CD14-positive monocyte (primary cell): ENCODE measurements at regions not wholly inside any gene's neighbourhood (a gene's known extent, or its start where the extent isn't known, plus 50 kb on each side); places are given as distances from the start of the nearest gene placed in this dataset.

Source experiments
- DNase-seq, 3 donors: peaks; one replicate each; pipeline ENCODE4 v3.0.0-alpha.2; 2011 to 2022
- H2AFZ ChIP-seq: 2 replicates; pipeline ENCODE4 v1.6.0; 2012; ENCODE audit warnings: mild to moderate bottlenecking, low read depth, low read length, inconsistent platforms; ENCODE audit not compliant: insufficient read depth, poor library complexity, severe bottlenecking
- H3K27ac ChIP-seq, 2 donors: 1 replicate in 1 of 2; 2 replicates in 1 of 2; pipeline ENCODE4 v1.5.1; 2012 to 2013; ENCODE audit warnings: low read length in 2 of 2, control low read depth in 1 of 2, inconsistent platforms in 1 of 2, low read depth in 1 of 2, mild to moderate bottlenecking in 1 of 2
- H3K27me3 ChIP-seq, 2 donors: one replicate each; pipeline versions ENCODE4 v1.6.0 to v1.6.1; 2011 to 2013; ENCODE audit warnings: low read length in 2 of 2; ENCODE audit not compliant: control insufficient read depth in 2 of 2, insufficient read depth in 2 of 2
- H3K36me3 ChIP-seq, 2 donors: replicated peaks in 1 of 2; 1 replicate in 1 of 2; 2 replicates in 1 of 2; pipeline versions ENCODE4 v1.5.1 to v1.6.1; 2012 to 2013; ENCODE audit warnings: low read length in 2 of 2, control low read depth in 1 of 2, inconsistent platforms in 1 of 2, mild to moderate bottlenecking in 1 of 2; ENCODE audit not compliant: insufficient read depth in 2 of 2, control insufficient read depth in 1 of 2
- H3K4me1 ChIP-seq, 2 donors: 1 replicate in 1 of 2; 2 replicates in 1 of 2; pipeline versions ENCODE4 v1.5.1 to v1.6.1; 2012 to 2013; ENCODE audit warnings: low read length in 2 of 2, control low read depth in 1 of 2, inconsistent platforms in 1 of 2, mild to moderate bottlenecking in 1 of 2, moderate library complexity in 1 of 2; ENCODE audit not compliant: insufficient read depth in 2 of 2, control insufficient read depth in 1 of 2
- H3K4me2 ChIP-seq: replicated peaks from 2 replicates; pipeline ENCODE3; 2012; ENCODE audit warnings: low read length, moderate library complexity, mild to moderate bottlenecking; ENCODE audit not compliant: poor library complexity, severe bottlenecking; ENCODE audit errors: extremely low read depth
- H3K4me3 ChIP-seq, 3 experiments: fragments of 200-600 bp in 1 of 3; sonication (generic) in 1 of 3; replicated peaks in 1 of 3; 1 replicate in 2 of 3; 2 replicates in 1 of 3; pipeline ENCODE4 v1.5.1; 2011 to 2013; ENCODE audit warnings: low read length in 3 of 3, mild to moderate bottlenecking in 3 of 3, control low read depth in 2 of 3, low read depth in 2 of 3, inconsistent platforms in 1 of 3, moderate library complexity in 1 of 3
- H3K79me2 ChIP-seq: 2 replicates; pipeline ENCODE4 v1.6.0; 2012; ENCODE audit warnings: mild to moderate bottlenecking, control low read depth, inconsistent platforms, low read length, moderate library complexity; ENCODE audit not compliant: insufficient read depth
- H3K9ac ChIP-seq: 2 replicates; pipeline ENCODE4 v1.6.0; 2017; ENCODE audit warnings: low read length, mild to moderate bottlenecking; ENCODE audit not compliant: insufficient read depth, poor library complexity, severe bottlenecking
- H3K9me3 ChIP-seq, 2 donors: replicated peaks in 1 of 2; 1 replicate in 1 of 2; 2 replicates in 1 of 2; pipeline versions ENCODE4 v1.5.1 to v1.6.1; 2012 to 2013; ENCODE audit warnings: low read length in 2 of 2, control low read depth in 1 of 2; ENCODE audit not compliant: control insufficient read depth in 1 of 2, insufficient read depth in 1 of 2
- H4K20me1 ChIP-seq: 2 replicates; pipeline ENCODE4 v1.6.0; 2012; ENCODE audit warnings: mild to moderate bottlenecking, low read length, control low read depth, moderate library complexity; ENCODE audit not compliant: insufficient read depth
- H3K27ac Mint-ChIP-seq, 7 donors: one replicate each; pipeline ENCODE4 v1.8.0; 2020; ENCODE audit warnings: mild to moderate bottlenecking in 7 of 7, mixed read lengths in 7 of 7, moderate library complexity in 6 of 7, inconsistent platforms in 2 of 7
- H3K27me3 Mint-ChIP-seq, 3 donors: one replicate each; pipeline ENCODE4 v1.8.0; 2021 to 2022; ENCODE audit warnings: low read depth in 3 of 3, mild to moderate bottlenecking in 3 of 3, mixed read lengths in 3 of 3, moderate library complexity in 3 of 3, inconsistent platforms in 1 of 3
- H3K36me3 Mint-ChIP-seq, 2 donors: one replicate each; pipeline ENCODE4 v1.8.0; 2020; ENCODE audit warnings: mixed read lengths in 2 of 2, inconsistent platforms in 1 of 2, mild to moderate bottlenecking in 1 of 2
- H3K4me1 Mint-ChIP-seq: one replicate; pipeline ENCODE4 v1.8.0; 2020; ENCODE audit warnings: mild to moderate bottlenecking, mixed read lengths
- H3K4me3 Mint-ChIP-seq, 2 donors: one replicate each; pipeline ENCODE4 v1.8.0; 2020; ENCODE audit warnings: mild to moderate bottlenecking in 2 of 2, mixed read lengths in 2 of 2, moderate library complexity in 1 of 2
- H3K9me3 Mint-ChIP-seq, 7 donors: one replicate each; pipeline ENCODE4 v1.8.0; 2020 to 2022; ENCODE audit warnings: mixed read lengths in 7 of 7, mild to moderate bottlenecking in 6 of 7, moderate library complexity in 6 of 7, inconsistent platforms in 2 of 7
- WGBS: methylation state at CpG from one replicate; pipeline ENCODE4 v1.1.5; 2013; ENCODE audit warnings: missing lambda C conversion rate; ENCODE audit not compliant: insufficient coverage; 5-methylcytosine and 5-hydroxymethylcytosine counted together
- intact Hi-C, 2 donors: fragments of 100-400 bp; cut with micrococcal nuclease; formaldehyde crosslinking; loops; one replicate each; pipeline versions ENCODE4 v1.15.0 to v1.15.1; 2023
- TF ChIP-seq, protein P1 (sequence below): fragments of 200-600 bp; IDR thresholded peaks from one replicate; pipeline ENCODE4 v1.8.0; 2022; ENCODE audit warnings: antibody characterized with exemption, mild to moderate bottlenecking

DNA sequence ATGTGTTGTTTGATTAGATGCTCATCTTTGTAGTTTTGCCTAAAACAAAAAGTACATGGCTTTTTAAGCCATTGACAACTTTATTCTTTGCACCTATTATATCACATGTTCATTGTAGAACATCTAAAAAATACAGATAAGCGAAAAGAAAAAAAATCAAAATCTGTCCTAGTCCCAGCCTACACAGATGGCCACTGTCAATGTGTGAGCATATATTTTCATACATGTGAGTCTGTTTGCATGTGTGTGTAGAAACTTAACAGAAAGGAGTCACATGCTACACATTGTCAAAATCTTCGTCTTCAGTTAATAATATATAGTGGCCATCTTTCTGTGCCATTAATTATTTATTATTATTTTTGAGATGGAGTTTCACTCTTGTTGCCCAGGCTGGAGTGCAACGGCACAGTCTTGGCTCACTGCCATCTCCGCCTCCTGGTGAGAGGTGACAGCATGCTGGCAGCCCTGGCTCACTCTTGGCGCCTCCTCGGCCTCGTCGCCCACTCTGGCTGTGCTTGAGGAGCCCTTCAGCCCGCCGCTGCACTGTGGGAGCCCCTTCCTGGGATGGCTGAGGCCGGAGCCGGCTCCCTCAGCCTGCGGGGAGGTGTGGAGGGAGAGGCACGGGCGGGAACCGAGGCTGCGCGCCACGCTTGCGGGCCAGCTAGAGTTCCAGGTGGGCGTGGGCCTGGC, 68.5 kb upstream of the AMZ2 start:
- Mint-ChIP-seq H3K36me3 (no peaks in the 10 kb centered on the region), H3K4me1 (peaks cover 12% of the 10 kb centered on the region), H3K27me3 (peaks cover 2 to 6% (median 2%) of the 10 kb centered on the region in 3 donors), H3K27ac (no peak overlapping the region), H3K9me3 (peaks cover 0 to 8% (median 5%) of the 10 kb centered on the region in 7 donors), H3K4me3 (no peak overlapping the region)
- Histone ChIP-seq H2AFZ (no peak overlapping the region), H3K79me2 (no peaks in the 10 kb centered on the region), H3K4me2 (no peak overlapping the region), H4K20me1 (no peaks in the 10 kb centered on the region), H3K9ac (no peak overlapping the region), H3K4me3 (no peak overlapping the region), H3K27ac (no peak overlapping the region), H3K9me3 (no peaks in the 10 kb centered on the region), H3K4me1 (no peaks in the 10 kb centered on the region), H3K36me3 (no peaks in the 10 kb centered on the region), H3K27me3 (no peaks in the 10 kb centered on the region)
- no peak for DNase-seq
- TF ChIP-seq, protein P1, sequence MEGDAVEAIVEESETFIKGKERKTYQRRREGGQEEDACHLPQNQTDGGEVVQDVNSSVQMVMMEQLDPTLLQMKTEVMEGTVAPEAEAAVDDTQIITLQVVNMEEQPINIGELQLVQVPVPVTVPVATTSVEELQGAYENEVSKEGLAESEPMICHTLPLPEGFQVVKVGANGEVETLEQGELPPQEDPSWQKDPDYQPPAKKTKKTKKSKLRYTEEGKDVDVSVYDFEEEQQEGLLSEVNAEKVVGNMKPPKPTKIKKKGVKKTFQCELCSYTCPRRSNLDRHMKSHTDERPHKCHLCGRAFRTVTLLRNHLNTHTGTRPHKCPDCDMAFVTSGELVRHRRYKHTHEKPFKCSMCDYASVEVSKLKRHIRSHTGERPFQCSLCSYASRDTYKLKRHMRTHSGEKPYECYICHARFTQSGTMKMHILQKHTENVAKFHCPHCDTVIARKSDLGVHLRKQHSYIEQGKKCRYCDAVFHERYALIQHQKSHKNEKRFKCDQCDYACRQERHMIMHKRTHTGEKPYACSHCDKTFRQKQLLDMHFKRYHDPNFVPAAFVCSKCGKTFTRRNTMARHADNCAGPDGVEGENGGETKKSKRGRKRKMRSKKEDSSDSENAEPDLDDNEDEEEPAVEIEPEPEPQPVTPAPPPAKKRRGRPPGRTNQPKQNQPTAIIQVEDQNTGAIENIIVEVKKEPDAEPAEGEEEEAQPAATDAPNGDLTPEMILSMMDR = no peak
- 94% methylated on average over 18 of the region's 21 CpGs for WGBS
- intact Hi-C loops = no loop called here

DNA sequence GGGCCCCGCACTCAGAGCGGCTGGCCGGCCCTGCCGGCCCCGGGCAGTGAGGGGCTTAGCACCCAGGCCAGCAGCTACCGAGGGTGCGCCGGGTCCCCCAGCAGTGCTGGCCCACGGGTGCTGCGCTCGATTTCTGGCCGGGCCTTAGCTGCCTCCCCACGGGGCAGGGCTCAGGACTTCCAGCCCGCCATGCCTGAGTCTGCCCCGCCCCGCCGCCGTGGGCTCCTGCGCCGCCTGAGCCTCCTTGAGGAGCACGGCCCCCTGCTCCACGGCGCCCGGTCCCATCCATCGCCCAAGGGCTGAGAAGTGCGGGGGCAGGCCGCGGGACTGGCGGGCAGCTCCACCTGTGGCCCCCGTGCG, 67.9 kb upstream of the AMZ2 start:
- intact Hi-C loops = no loop called here
- Mint-ChIP-seq H3K27ac (no peak overlapping the region), H3K4me1 (peaks cover 12% of the 10 kb centered on the region), H3K4me3 (no peak overlapping the region), H3K9me3 (peaks cover 0 to 8% (median 5%) of the 10 kb centered on the region in 7 donors), H3K27me3 (peaks cover 2 to 4% (median 3%) of the 10 kb centered on the region in 3 donors), H3K36me3 (no peaks in the 10 kb centered on the region)
- TF ChIP-seq, protein P1 = no peak
- H4K20me1 ChIP-seq = no peaks in the 10 kb centered on the region
- 94% methylated on average over 29 of the region's 31 CpGs for WGBS
- H3K9ac ChIP-seq = no peak overlapping the region
- no peaks in the 10 kb centered on the region for H3K9me3 ChIP-seq
- no peak for DNase-seq
- H3K79me2 ChIP-seq = no peaks in the 10 kb centered on the region
- H3K4me2 ChIP-seq = no peak overlapping the region
- H3K27me3 ChIP-seq = no peaks in the 10 kb centered on the region
- H3K36me3 ChIP-seq = no peaks in the 10 kb centered on the region
- H3K4me3 ChIP-seq = no peak overlapping the region
- no peak overlapping the region for H2AFZ ChIP-seq
- H3K4me1 ChIP-seq = no peaks in the 10 kb centered on the region
- H3K27ac ChIP-seq = no peak overlapping the region
